Testis (tissue), 2 donors: ENCODE measurements at regions not wholly inside any gene's neighbourhood (a gene's known extent, or its start where the extent isn't known, plus 50 kb on each side); places are given as distances from the start of the nearest gene placed in this dataset.

Experiments used
- DNase-seq: peaks from one replicate; pipeline ENCODE4 v3.0.0-alpha.2; 2019
- H3K27ac ChIP-seq, 2 donors: fragments of 200-600 bp; sonication (generic); one replicate each; pipeline ENCODE4 v1.5.1; 2019
- H3K27me3 ChIP-seq: fragments of 200-600 bp; sonication (generic); one replicate; pipeline ENCODE4 v1.5.1; 2019
- H3K36me3 ChIP-seq: fragments of 200-600 bp; sonication (generic); one replicate; pipeline ENCODE4 v1.5.1; 2017; ENCODE audit warnings: low read depth; ENCODE audit errors: missing control alignments
- H3K4me1 ChIP-seq: fragments of 200-600 bp; sonication (generic); one replicate; pipeline ENCODE4 v1.5.1; 2019
- H3K4me3 ChIP-seq, 2 donors: fragments of 200-600 bp; sonication (generic); one replicate each; pipeline ENCODE4 v1.5.1; 2017 to 2019
- H3K9me3 ChIP-seq: fragments of 200-600 bp; sonication (generic); one replicate; pipeline ENCODE4 v1.5.1; 2017
- CTCF ChIP-seq, 3 experiments: fragments of 450-650 bp in 2 of 3; fragments of 200-600 bp in 1 of 3; sonication (generic) in 1 of 3; IDR thresholded peaks; one replicate each; pipeline ENCODE4 v1.5.1; 2016 to 2019; ENCODE audit warnings: antibody characterized with exemption in 3 of 3, mild to moderate bottlenecking in 2 of 3, moderate library complexity in 1 of 3
- POLR2A ChIP-seq: fragments of 450-650 bp; IDR thresholded peaks from one replicate; pipeline ENCODE4 v1.6.1; 2017; ENCODE audit warnings: antibody characterized with exemption, mild to moderate bottlenecking, moderate library complexity
- WGBS, 2 donors: methylation state at CpG; one replicate each; pipeline ENCODE4 v1.1.5; 2018; 5-methylcytosine and 5-hydroxymethylcytosine counted together
- intact Hi-C: fragments of 100-400 bp; cut with DNase I; formaldehyde crosslinking; loops from one replicate; pipeline ENCODE4 v1.15.1; 2023; ENCODE audit warnings: low total_unique reads

- TF ChIP-seq POLR2A (no peak), CTCF (IDR thresholded peaks at IDR 0.05) (no peak)
- no peak for DNase-seq
- intact Hi-C loops = no loop called here
- H3K9me3 ChIP-seq = no peaks in the 10 kb centered on the region
- H3K27ac ChIP-seq = no peak overlapping the region
- H3K27me3 ChIP-seq = no peaks in the 10 kb centered on the region
- H3K4me3 ChIP-seq = no peak overlapping the region
- no peaks in the 10 kb centered on the region for H3K36me3 ChIP-seq
- H3K4me1 ChIP-seq = no peaks in the 10 kb centered on the region
- 84 to 91% methylated on average over 2 of the region's 2 CpGs for WGBS, 2 donors
These were observed 131.8 kb upstream of the DUSP10 start for GRCh38 chr1:221873673-221874072.

- DNase-seq = no peak
- no peaks in the 10 kb centered on the region for H3K36me3 ChIP-seq
- no peaks in the 10 kb centered on the region for H3K9me3 ChIP-seq
- intact Hi-C loops = no loop called here
- H3K27me3 ChIP-seq = no peaks in the 10 kb centered on the region
- WGBS, 2 donors = 94 to 98% methylated on average over 6 of the region's 6 CpGs
- H3K27ac ChIP-seq = no peak overlapping the region
- H3K4me1 ChIP-seq = no peaks in the 10 kb centered on the region
- H3K4me3 ChIP-seq = no peak overlapping the region
- TF ChIP-seq POLR2A (no peak), CTCF (IDR thresholded peaks at IDR 0.05) (no peak)
These were observed 129.2 kb upstream of the DUSP10 start for GRCh38 chr1:221871056-221871455.

- H3K4me1 ChIP-seq = no peaks in the 10 kb centered on the region
- H3K27ac ChIP-seq = no peak overlapping the region
- no peaks in the 10 kb centered on the region for H3K9me3 ChIP-seq
- 89 to 93% methylated on average over 3 of the region's 3 CpGs for WGBS, 2 donors
- intact Hi-C loops = no loop called here
- H3K27me3 ChIP-seq = no peaks in the 10 kb centered on the region
- DNase-seq = no peak
- H3K36me3 ChIP-seq = no peaks in the 10 kb centered on the region
- TF ChIP-seq POLR2A = no peak
- TF ChIP-seq CTCF (IDR thresholded peaks at IDR 0.05) = no peak
- H3K4me3 ChIP-seq = no peak overlapping the region
These were observed 127.9 kb upstream of the DUSP10 start for GRCh38 chr1:221869779-221870178.

- 62 to 82% methylated on average over 3 of the region's 3 CpGs for WGBS, 2 donors
These were observed 126.9 kb upstream of the DUSP10 start for GRCh38 chr1:221868593-221869303.

More at GRCh38 chr1:221868593-221869303, 126.9 kb upstream of the DUSP10 start:
- H3K27me3 ChIP-seq = no peaks in the 10 kb centered on the region
- no peaks in the 10 kb centered on the region for H3K4me1 ChIP-seq
- TF ChIP-seq POLR2A = no peak
- no peak for TF ChIP-seq CTCF (IDR thresholded peaks at IDR 0.05)
- intact Hi-C loops = no loop called here
- H3K27ac ChIP-seq = no peak overlapping the region
- DNase-seq = no peak
- H3K36me3 ChIP-seq = no peaks in the 10 kb centered on the region
- no peak overlapping the region for H3K4me3 ChIP-seq
- H3K9me3 ChIP-seq = no peaks in the 10 kb centered on the region
